Activated T-helper 1 cell treated with Interleukin-2 at 50 U/mL for 16 hours (primary cell): ENCODE measurements at regions not wholly inside any gene's neighbourhood (a gene's known extent, or its start where the extent isn't known, plus 50 kb on each side); places are given as distances from the start of the nearest gene placed in this dataset.
A peak's percentile ranks its signal among the peaks of the same experiment; 100 is the strongest.

ENCODE experiments used
- DNase-seq: peaks from one replicate; pipeline ENCODE4 v3.0.0-alpha.2; 2020; ENCODE audit warnings: low read depth

GRCh38 chr14:98623788-98624415, 648.1 kb downstream of the BCL11B start:
- DNase-seq, result no peak

- no peak for DNase-seq
These were observed 638.6 kb downstream of the BCL11B start for GRCh38 chr14:98633380-98633779.

DNA sequence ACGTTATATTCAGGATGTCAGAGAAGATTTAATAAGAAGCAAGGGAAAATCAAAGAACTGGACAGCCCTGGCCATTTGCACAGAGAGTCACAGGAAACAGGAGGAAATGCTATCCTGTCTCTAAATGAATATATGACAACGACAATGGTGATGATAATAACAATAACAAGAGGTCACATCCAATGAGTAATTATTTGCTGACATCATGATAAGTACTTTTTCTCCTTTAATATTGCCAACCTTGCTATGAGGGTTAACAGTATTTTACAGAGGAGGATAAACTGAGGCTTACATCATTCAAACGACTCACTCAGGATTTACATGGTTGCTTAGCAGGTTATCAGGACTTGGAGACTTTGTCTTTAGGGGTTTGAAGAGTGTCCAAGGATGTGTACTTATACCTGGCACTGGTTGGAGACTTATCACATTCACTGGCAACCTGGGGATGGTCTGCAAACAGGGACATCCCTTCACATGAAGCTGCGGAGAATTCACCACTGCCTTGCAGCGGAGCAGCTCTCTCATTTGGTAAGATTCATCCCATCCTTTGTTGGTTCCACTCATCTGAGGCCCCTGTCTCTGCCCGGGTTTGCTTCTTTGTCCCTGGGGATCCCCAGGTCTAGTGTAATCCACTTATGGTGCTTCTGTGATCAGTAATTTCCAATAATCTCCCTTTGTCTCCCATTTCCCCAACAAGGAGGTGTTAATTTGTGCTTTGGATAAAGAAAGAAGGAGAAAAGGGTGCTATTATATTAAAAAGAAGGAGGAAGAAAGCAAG, 637.8 kb downstream of the BCL11B start:
- DNase-seq, result no peak

DNA sequence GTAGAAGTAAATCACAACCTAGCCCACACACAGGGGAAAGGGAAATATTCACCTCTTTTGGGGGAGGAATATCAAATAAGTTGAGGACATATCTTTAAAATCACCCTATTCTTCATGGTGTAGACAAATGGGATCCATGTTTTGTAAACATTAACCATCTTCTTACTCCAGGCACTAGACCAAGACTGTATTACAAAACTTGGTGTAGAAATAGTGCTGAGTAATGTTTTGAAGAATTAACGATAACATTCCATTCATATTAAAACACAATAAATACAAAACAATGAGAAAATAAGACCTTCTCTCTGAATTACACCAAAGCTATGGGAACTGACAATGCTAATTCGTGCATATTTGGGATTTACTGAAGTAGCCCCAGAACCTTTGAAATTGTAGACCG, 633.6 kb downstream of the BCL11B start:
- DNase-seq, result no peak

DNA sequence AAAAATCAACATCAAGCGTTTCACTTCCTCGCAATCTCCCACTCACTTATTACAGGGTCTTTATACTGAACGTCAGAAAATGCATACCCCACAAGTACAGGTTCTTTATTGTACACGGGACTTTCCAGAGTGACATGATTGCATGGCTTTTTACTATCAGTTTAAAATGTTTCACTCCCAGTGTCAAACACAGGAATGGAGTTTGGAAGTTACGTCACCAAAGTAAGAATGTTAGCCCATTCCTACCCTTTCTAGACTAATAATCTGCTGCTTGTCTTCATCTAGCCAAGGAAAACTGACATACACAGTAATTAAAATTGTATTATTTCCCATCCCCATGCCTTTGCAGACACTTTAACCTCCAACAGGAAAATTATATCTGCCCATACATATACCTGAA, 624.2 kb downstream of the BCL11B start:
- DNase-seq, result no peak

GRCh38 chr14:98651037-98651436, 621.0 kb downstream of the BCL11B start:
- DNase-seq, result no peak

GRCh38 chr14:98665007-98665406, 607.0 kb downstream of the BCL11B start:
- DNase-seq, result no peak

- DNase-seq, result no peak
These were observed 605.5 kb downstream of the BCL11B start for GRCh38 chr14:98666545-98666944.

DNA sequence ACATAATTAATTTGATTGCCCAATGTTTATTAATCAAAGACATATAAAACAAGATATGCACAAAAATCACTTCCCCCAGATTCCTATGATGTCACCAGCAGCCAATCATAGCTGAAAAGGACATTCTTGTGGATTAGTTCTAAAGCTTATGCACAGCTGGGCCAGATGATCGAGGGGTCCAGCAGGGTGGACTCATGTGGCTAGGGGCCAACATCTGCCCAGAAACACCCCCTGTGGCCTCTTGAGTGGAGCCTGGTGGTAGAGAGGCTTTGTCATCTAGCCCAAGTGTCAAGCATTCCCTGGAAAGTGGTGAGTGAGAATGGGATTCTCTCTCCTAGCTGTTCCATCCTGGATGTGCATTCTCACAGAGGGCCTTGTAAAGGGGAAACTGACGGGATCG, 590.0 kb downstream of the BCL11B start:
- DNase-seq, result no peak

DNA sequence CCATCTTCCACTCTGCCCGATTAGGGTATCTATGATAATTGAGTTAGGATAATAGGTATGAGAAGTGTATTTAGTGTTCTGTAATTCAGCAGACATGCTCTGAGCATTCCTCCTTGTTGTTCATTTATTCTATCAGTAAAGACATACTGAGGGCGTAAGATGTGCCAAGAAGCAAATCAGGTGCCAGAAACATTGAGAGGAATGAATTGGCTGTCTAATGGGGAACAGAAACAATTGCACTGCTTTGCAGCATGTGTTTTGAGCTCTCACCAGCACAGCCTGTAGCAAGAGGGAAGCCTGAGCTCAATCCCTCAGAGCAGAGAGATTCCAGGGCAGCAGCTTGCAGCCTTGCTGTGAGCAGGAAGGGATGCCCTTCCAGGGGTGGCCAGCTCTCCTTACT, 589.3 kb downstream of the BCL11B start:
- no peak for DNase-seq

- DNase-seq, result no peak
These were observed 587.5 kb downstream of the BCL11B start for GRCh38 chr14:98684468-98684867.

DNA sequence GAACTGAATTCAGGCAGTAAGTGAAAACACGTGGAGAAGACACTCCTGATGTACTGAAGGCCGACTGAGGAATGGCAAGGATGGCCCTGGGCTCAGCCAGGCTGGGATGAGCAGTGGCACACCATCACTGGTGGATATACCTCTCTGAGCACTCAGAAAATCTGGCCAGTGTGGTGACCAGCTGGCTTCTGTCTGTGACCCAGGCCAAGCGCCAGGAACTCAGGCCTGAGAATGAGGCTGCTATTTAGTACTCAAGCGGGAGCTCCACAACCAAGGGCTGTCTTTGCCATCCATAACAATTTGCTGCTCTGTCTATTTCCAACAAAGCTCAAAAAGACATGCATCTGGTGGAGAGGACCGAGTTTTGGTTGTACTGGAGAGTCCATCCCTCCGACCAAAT, 586.3 kb downstream of the BCL11B start:
- DNase-seq, result no peak

DNA sequence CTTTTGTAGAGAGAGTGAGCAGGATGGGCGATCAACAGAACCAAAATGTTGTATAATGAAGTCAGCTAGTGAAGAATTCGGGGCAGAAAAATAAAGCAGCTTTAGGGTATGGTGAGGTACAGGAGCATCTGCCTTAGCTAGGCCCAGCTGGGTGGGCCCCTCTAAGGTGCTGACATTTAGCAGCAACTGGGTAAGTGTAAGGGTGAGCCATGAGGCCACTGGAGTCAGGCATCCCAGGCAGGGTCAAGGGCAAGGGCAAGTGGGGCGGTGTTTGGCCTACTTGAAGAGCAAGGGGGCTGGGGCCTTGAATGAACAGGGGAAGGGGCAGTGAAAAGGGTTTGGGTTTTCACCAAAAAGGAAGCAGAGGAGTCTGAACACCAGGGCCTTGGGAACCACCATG, 583.6 kb downstream of the BCL11B start:
- no peak for DNase-seq

DNA sequence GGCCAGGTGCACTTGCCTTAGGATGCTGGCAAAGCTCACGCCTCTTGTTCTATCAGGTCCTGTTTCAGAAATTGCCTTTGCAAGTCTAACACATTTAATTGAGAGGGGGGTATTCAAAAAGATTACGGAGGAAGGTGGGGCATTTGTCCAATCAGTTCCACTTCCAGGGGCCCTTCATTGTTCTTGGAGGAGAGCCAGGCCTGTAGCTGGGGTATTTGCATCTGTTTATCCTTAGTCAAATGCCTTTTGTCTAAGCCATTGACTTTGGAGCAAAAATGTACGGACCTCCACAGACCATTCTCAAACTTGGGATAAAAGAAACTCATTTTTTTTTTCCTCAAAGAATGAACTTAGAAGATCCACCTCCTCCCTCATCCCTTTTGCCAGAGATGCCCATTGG, 582.0 kb downstream of the BCL11B start:
- no peak for DNase-seq

DNA sequence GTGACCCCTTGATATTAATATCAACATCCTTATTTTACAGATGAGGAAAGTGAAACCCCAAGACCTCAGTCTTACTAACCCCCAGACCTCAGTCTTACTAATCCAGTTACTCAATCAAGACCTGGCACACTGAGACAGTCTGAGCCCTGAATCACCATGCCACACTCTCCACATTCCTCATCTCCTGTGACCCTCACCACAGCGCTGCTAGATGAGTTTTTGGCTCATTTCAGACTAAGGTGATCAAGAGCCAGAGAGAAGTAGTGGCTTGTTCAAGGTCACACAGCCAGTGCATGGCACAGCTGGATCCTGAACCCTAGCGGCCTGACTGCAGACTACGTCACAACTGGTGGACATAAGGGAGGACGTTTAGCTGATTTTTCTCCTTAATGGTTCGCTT, 579.2 kb downstream of the BCL11B start:
- DNase-seq, result no peak

DNA sequence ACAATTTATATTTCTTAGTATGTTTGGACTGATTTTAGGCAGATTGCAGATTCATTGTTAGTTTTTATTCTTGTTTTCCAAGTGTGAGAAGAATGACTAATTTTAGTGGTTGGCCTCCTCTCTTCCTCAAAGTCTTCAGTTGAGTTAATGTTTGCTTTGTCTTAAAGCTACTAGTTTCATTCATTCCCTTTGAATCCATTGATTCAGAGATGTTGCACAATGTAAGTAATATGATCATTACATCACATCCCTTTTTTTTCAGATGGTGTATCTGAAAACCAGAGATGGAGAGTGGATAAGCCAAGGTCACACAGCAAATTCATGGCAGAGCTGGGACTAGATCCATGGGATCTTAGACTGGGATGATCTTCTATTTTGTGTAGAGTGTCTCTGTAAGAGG, 577.5 kb downstream of the BCL11B start:
- no peak for DNase-seq

GRCh38 chr14:98695809-98696208, 576.2 kb downstream of the BCL11B start:
- DNase-seq, result no peak

DNA sequence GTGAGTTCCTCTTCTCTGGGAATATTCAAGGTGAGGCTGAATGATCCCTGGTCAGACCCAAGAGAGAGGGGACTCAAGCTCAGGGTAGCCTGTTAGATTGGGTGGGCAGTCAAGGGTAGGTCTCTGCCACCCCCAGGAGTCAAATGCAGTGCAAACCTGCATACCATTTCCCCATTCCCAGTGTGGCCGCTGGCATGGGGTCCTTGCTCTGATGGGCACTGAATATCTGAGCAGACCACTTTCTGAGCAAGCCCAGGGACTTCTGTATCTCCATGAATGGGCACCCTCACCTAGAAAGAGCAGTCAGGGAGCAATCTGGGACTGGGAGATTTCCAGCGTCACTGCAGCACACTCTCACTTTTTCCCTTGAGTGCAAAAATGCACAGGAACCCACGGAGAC, 573.7 kb downstream of the BCL11B start:
- DNase-seq, result no peak

DNA sequence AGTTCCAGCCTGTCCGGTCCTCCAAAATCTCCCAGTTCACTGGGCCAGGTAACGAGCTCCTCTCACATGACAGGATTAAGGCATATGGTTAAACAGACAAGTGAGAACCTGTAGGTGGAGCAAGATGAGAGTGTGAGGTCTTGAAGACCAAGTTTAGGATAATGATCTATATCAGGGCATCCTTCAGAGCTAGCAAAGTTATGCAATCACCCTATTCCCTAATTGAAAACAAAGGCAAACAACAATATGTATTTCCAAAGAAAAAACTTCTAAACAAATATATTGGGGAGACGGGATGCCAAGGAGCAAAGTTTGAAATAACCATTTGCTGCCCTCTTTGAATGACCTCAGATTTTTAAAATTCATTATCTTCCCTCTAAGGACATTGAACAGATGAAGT, 571.2 kb downstream of the BCL11B start:
- DNase-seq, result no peak

DNA sequence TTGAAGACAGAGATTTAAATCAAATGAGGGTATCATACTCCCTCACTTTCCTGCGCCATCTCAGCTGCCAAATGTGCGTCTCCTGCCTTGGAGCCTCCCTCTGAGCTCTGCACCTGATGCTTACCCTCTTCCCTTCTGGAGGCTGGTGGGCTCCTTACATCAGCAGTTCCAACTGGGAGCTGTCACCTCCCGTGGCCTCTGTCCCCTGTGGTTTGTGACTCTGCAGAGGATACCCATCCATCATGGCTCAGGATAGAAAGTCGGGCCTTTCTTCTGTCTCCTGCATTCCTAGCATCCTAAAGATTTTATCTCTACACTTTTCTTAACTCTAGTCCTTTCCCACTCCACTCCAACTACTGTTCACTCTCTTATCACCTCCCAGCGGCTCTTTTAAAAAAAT, 570.6 kb downstream of the BCL11B start:
- no peak for DNase-seq

- DNase-seq, result peak; percentile 15
These were observed 567.6 kb downstream of the BCL11B start for GRCh38 chr14:98704441-98704840.

GRCh38 chr14:98705871-98706300, 566.1 kb downstream of the BCL11B start:
- DNase-seq, result no peak

GRCh38 chr14:98707522-98707921, 564.5 kb downstream of the BCL11B start:
- DNase-seq, result no peak

DNA sequence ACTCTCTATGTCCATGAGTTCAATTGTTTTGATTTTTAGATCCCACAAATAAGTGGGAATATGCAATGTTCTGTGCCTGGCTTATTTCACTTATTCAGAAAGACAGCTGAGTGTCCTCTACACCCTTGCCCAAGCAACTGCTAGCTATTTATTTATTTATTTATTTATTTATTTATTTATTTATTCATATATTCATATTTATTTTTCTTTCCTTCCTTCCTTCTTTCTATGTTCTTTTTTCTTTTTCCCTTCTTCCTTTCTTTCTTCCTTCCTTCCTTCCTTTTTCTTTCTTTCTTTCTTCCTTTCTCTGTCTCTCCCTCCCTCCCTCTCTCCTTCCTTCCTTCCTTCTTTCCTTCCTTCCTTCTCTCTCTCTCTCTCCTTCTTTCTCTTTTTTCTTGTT, 563.4 kb downstream of the BCL11B start:
- DNase-seq, result no peak
